ENCODE measurements at regions not wholly inside any gene's neighbourhood (a gene's known extent, or its start where the extent isn't known, plus 50 kb on each side); places are given as distances from the start of the nearest gene placed in this dataset.
"Not testable (repeated sequence)": the region's sequence is repeated elsewhere in the genome, so short reads cannot be mapped to it uniquely, and the experiment has no call there.

DNA sequence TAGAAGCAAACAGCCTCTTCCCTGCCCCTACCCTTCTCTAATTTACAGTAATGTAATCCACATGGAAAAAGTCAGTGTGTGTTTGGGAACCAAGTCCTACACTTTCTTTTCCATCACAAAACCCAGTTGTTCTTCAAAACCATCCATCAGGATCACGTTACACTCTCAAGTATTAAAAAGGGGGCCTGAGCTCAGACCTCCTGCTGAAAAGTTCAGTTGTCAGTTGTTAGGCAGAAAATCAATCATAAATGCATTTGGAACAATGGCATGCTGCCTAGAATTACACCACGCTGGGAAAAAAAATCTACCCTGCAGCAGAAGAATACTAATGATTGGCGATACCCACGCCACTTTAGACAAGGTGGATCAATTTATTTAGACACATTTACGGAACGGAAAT, 236.5 kb downstream of the PARM1 start:
- intact Hi-C loops (cut with DNase I; ENCODE audit: low total_unique reads), result no loop called here
- 66 to 78% (median 77%) methylated on average over 6 of the region's 6 CpGs for WGBS, 5 donors

GRCh38 chr4:75169020-75169419, 236.1 kb downstream of the PARM1 start:
- 58 to 78% (median 68%) methylated on average over 2 of the region's 2 CpGs for WGBS, 5 donors
- TF ChIP-seq POLR2A (IDR thresholded peaks at IDR 0.05), result no peak
- TF ChIP-seq, protein P1, sequence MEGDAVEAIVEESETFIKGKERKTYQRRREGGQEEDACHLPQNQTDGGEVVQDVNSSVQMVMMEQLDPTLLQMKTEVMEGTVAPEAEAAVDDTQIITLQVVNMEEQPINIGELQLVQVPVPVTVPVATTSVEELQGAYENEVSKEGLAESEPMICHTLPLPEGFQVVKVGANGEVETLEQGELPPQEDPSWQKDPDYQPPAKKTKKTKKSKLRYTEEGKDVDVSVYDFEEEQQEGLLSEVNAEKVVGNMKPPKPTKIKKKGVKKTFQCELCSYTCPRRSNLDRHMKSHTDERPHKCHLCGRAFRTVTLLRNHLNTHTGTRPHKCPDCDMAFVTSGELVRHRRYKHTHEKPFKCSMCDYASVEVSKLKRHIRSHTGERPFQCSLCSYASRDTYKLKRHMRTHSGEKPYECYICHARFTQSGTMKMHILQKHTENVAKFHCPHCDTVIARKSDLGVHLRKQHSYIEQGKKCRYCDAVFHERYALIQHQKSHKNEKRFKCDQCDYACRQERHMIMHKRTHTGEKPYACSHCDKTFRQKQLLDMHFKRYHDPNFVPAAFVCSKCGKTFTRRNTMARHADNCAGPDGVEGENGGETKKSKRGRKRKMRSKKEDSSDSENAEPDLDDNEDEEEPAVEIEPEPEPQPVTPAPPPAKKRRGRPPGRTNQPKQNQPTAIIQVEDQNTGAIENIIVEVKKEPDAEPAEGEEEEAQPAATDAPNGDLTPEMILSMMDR (IDR thresholded peaks at IDR 0.05 in 8 of 11, conservative IDR thresholded peaks at IDR 0.05 in 3 of 11), result no peak
- no peak for TF ChIP-seq POLR2AphosphoS5 (IDR thresholded peaks at IDR 0.05)

More for the DNA sequence above, 236.5 kb downstream of the PARM1 start:
- no peaks in the 10 kb centered on the region for H3K36me3 ChIP-seq
- no peak for DNase-seq
- no peak for TF ChIP-seq POLR2AphosphoS5 (IDR thresholded peaks at IDR 0.05)
- no peak for TF ChIP-seq POLR2A (IDR thresholded peaks at IDR 0.05)
- TF ChIP-seq, protein P1 (IDR thresholded peaks at IDR 0.05 in 8 of 11, conservative IDR thresholded peaks at IDR 0.05 in 3 of 11), result no peak
- H3K4me3 ChIP-seq, result no peak overlapping the region
- H3K27ac ChIP-seq, result no peak overlapping the region
- H3K27me3 ChIP-seq (replicated peaks in 1 of 7), result no peaks in the 10 kb centered on the region
- H3K4me1 ChIP-seq, result no peaks in the 10 kb centered on the region
- peaks cover 0 to 16% (median 6%) of the 10 kb centered on the region in 8 donors for H3K9me3 ChIP-seq

GRCh38 chr4:75168548-75168947, 235.6 kb downstream of the PARM1 start:
- Histone ChIP-seq H3K4me1 (no peaks in the 10 kb centered on the region), H3K9me3 (peaks cover 0 to 16% (median 6%) of the 10 kb centered on the region in 8 donors), H3K27ac (no peak overlapping the region), H3K4me3 (no peak overlapping the region), H3K27me3 (replicated peaks in 1 of 7) (no peaks in the 10 kb centered on the region), H3K36me3 (no peaks in the 10 kb centered on the region)
- DNase-seq, result no peak
- intact Hi-C loops (cut with DNase I; ENCODE audit: low total_unique reads), result no loop called here
- TF ChIP-seq, protein P1 (IDR thresholded peaks at IDR 0.05 in 8 of 11, conservative IDR thresholded peaks at IDR 0.05 in 3 of 11), result no peak
- TF ChIP-seq POLR2A (IDR thresholded peaks at IDR 0.05), result no peak
- TF ChIP-seq POLR2AphosphoS5 (IDR thresholded peaks at IDR 0.05), result no peak

More at GRCh38 chr4:75169020-75169419, 236.1 kb downstream of the PARM1 start:
- H3K4me1 ChIP-seq, result no peaks in the 10 kb centered on the region
- no peak overlapping the region for H3K27ac ChIP-seq
- DNase-seq, result no peak
- no peak overlapping the region for H3K4me3 ChIP-seq
- H3K27me3 ChIP-seq (replicated peaks in 1 of 7), result no peaks in the 10 kb centered on the region
- peaks cover 0 to 16% (median 6%) of the 10 kb centered on the region in 8 donors for H3K9me3 ChIP-seq
- no peaks in the 10 kb centered on the region for H3K36me3 ChIP-seq
- intact Hi-C loops (cut with DNase I; ENCODE audit: low total_unique reads), result no loop called here

DNA sequence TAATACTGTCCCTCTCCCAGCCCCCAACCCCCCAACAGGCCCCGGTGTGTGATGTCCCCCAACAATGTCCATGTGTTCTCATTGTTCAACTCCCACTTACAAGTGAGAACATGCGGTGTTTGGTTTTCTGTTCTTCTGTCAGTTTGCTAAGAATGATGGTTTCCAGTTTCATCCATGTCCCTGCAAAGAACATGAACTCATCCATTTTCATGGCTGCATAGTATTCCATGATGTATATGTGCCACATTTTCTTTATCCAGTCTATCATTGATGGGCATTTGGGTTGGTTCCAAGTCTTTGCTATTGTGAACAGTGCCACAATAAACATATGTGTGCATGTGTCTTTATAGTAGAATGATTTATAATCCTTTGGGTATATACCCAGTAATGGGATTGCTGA, 232.2 kb downstream of the PARM1 start:
- DNase-seq; H3K36me3 ChIP-seq; H3K27me3 ChIP-seq (replicated peaks in 1 of 7); H3K27ac ChIP-seq; H3K4me1 ChIP-seq; intact Hi-C loops (cut with DNase I; ENCODE audit: low total_unique reads); H3K4me3 ChIP-seq: not testable (repeated sequence)
- 60 to 89% (median 72%) methylated on average over 2 of the region's 2 CpGs for WGBS, 5 donors
- H3K9me3 ChIP-seq, result peaks cover 0 to 16% (median 6%) of the 10 kb centered on the region in 8 donors

GRCh38 chr4:75158451-75158850, 225.5 kb downstream of the PARM1 start:
- TF ChIP-seq POLR2A (IDR thresholded peaks at IDR 0.05) (no peak), POLR2AphosphoS5 (IDR thresholded peaks at IDR 0.05) (no peak)
- TF ChIP-seq, protein P1 (IDR thresholded peaks at IDR 0.05 in 8 of 11, conservative IDR thresholded peaks at IDR 0.05 in 3 of 11), result no peak
- Histone ChIP-seq H3K4me3 (no peak overlapping the region), H3K4me1 (no peaks in the 10 kb centered on the region), H3K27me3 (replicated peaks in 1 of 7) (no peaks in the 10 kb centered on the region), H3K27ac (no peak overlapping the region), H3K9me3 (peaks cover 8 to 36% (median 26%) of the 10 kb centered on the region in 8 donors), H3K36me3 (no peaks in the 10 kb centered on the region)
- intact Hi-C loops (cut with DNase I; ENCODE audit: low total_unique reads), result no loop called here
- WGBS, 5 donors, result 35 to 67% (median 52%) methylated on average over 3 of the region's 3 CpGs
- no peak for DNase-seq
